NT2/D1 (cell line): ENCODE measurements at regions not wholly inside any gene's neighbourhood (a gene's known extent, or its start where the extent isn't known, plus 50 kb on each side); places are given as distances from the start of the nearest gene placed in this dataset.

Experiments
- DNase-seq: peaks from one replicate; pipeline ENCODE4 v3.0.0-alpha.2; 2011; ENCODE audit warnings: low read depth, low spot score
- H3K27me3 ChIP-seq: 2 replicates; pipeline ENCODE4 v1.6.0; 2011; ENCODE audit warnings: mild to moderate bottlenecking; ENCODE audit not compliant: insufficient read length, insufficient read depth
- H3K36me3 ChIP-seq: 2 replicates; pipeline ENCODE4 v1.6.1; 2011; ENCODE audit warnings: mild to moderate bottlenecking, low read length, mixed read lengths; ENCODE audit not compliant: insufficient read depth, insufficient read length
- H3K4me1 ChIP-seq: 2 replicates; pipeline ENCODE4 v1.5.1; 2011; ENCODE audit not compliant: insufficient read depth, insufficient read length
- H3K4me3 ChIP-seq: 2 replicates; pipeline ENCODE4 v1.5.1; 2011; ENCODE audit warnings: low read depth; ENCODE audit not compliant: insufficient read length
- H3K9ac ChIP-seq: 2 replicates; pipeline ENCODE4 v1.6.0; 2011; ENCODE audit warnings: low read depth; ENCODE audit not compliant: insufficient read length
- H3K9me3 ChIP-seq: 2 replicates; pipeline ENCODE4 v1.5.1; 2011; ENCODE audit warnings: mild to moderate bottlenecking, low read length; ENCODE audit not compliant: insufficient read depth
- SUZ12 ChIP-seq: IDR thresholded peaks from 2 replicates; pipeline ENCODE4 v1.6.1; 2011; ENCODE audit not compliant: insufficient read length, insufficient read depth; ENCODE audit errors: extremely low read depth
- YY1 ChIP-seq: IDR thresholded peaks from 2 replicates; pipeline ENCODE4 v1.6.1; 2011; ENCODE audit not compliant: insufficient read length, insufficient read depth
- ZNF274 ChIP-seq: IDR thresholded peaks from 2 replicates; pipeline ENCODE4 v1.6.1; 2011; ENCODE audit warnings: mild to moderate bottlenecking, low read depth, low read length

DNA sequence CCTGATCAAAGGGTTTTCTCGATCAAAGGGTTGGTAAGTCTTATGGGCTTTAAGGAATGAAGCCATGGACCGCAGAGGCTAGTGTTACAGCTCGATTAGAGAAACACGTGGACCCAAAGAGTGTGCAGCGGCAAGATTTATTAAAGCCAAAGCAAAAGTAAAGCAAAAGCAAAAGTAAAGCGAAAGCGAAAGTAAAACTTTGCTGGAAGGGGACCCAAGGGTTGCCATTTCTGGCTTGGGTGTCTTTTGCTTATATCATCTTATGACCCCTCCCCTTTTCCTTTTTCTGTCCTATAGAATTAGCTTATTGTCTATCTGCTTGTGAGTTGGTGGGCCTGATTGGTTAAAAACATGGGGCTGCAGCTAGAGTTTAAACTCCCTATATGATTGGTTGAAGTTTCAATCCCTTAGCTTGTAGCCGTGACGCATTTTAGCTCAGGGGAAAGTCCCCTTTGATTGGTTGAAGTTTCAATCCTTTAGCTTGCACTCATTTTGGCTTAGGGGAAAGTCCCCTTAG, 957.0 kb downstream of the AMY1C start:
- Histone ChIP-seq H3K4me1 (no peaks in the 10 kb centered on the region), H3K27me3 (no peaks in the 10 kb centered on the region), H3K4me3 (no peak overlapping the region), H3K9ac (no peak overlapping the region), H3K9me3 (no peaks in the 10 kb centered on the region), H3K36me3 (no peaks in the 10 kb centered on the region)
- DNase-seq, result no peak
- no peak for TF ChIP-seq ZNF274

DNA sequence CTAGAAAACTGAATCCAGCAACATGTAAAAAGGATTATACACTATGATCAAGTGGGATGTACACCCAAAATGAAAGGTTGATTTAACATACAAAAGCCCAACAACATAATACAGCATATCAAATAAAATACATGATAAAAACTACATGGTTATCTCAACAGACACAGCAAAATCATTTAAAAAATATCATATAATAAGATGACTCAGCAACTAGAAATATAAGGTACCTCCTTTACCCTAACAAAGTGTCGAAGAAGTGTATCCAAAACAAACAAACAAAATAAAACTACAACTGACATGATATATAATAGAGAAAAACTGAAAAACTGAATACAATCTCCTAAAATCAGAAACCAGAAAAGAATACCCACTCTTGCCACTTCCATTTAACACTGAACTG, 969.1 kb downstream of the AMY1C start:
- Histone ChIP-seq H3K9me3 (no peaks in the 10 kb centered on the region), H3K4me3 (no peak overlapping the region), H3K27me3 (no peaks in the 10 kb centered on the region), H3K4me1 (no peaks in the 10 kb centered on the region), H3K9ac (no peak overlapping the region), H3K36me3 (no peaks in the 10 kb centered on the region)
- DNase-seq, result no peak
- TF ChIP-seq SUZ12 (no peak), YY1 (no peak), ZNF274 (no peak)

DNA sequence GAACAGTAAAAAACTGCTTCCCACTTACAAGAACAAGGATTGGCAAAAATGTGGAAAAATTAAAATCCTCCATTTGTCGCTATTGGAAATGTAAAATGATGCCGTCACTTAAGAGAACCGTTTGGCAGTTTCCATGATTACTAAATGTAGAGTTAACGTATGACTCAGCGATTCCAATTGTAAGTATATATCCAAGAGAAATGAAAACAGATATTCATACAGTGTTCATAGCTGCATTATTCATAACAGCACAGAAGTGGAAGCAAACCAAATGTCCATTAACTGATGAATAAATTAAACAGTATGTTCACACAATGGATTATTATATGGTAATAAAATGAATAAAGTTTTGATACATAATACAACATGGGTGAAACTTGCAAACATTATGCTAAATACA, 971.0 kb downstream of the AMY1C start:
- Histone ChIP-seq H3K36me3 (no peaks in the 10 kb centered on the region), H3K4me3 (no peak overlapping the region), H3K9me3 (no peaks in the 10 kb centered on the region), H3K9ac (no peak overlapping the region), H3K27me3 (no peaks in the 10 kb centered on the region), H3K4me1 (no peaks in the 10 kb centered on the region)
- TF ChIP-seq SUZ12 (no peak), YY1 (no peak), ZNF274 (no peak)
- DNase-seq, result no peak

DNA sequence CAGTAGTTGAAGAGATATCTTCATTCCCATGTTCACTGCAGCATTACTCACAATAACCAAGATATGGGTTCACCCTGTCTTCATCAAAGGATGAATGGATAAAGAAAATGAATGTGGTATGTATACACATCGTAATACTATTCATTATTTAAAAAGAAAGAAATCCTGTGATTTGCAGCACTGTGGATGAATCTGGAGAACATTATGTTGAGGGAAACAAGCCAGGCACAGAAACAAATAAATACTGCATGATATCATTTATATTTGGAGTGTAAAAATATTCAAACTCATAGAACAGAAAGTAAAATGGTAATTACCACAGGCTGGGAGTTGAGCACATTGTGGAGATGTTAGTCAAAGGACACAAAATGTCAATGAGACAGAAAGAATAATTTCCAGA, 977.2 kb downstream of the AMY1C start:
- Histone ChIP-seq H3K36me3 (no peaks in the 10 kb centered on the region), H3K9me3 (no peaks in the 10 kb centered on the region), H3K9ac (no peak overlapping the region), H3K4me1 (no peaks in the 10 kb centered on the region), H3K27me3 (no peaks in the 10 kb centered on the region), H3K4me3 (no peak overlapping the region)
- no peak for DNase-seq
- no peak for TF ChIP-seq YY1
- no peak for TF ChIP-seq SUZ12
- TF ChIP-seq ZNF274, result no peak

DNA sequence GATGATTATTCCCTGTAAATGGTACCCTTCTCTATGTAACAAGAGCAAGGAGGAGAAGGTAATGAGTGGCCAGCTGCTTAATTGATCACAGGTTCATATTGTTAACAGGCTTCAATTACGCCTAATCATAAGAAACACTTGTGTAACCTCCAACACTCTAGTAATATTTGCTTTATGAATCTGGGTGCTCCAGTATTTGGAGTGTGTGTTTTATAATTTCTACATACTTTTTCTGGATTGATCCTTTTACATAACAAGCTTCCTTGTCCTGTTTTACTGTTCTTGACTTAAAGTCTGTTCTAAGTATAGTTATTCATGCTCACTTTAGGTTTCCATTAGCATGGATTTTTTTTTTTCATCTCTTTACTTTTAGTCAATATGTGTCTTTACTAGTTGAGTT, 984.2 kb downstream of the AMY1C start:
- Histone ChIP-seq H3K9ac (no peak overlapping the region), H3K4me3 (no peak overlapping the region), H3K4me1 (no peaks in the 10 kb centered on the region), H3K27me3 (no peaks in the 10 kb centered on the region), H3K36me3 (no peaks in the 10 kb centered on the region), H3K9me3 (no peaks in the 10 kb centered on the region; the same call in 1 of the 2 replicates)
- no peak for TF ChIP-seq ZNF274
- TF ChIP-seq SUZ12, result no peak
- TF ChIP-seq YY1, result no peak
- DNase-seq, result no peak

DNA sequence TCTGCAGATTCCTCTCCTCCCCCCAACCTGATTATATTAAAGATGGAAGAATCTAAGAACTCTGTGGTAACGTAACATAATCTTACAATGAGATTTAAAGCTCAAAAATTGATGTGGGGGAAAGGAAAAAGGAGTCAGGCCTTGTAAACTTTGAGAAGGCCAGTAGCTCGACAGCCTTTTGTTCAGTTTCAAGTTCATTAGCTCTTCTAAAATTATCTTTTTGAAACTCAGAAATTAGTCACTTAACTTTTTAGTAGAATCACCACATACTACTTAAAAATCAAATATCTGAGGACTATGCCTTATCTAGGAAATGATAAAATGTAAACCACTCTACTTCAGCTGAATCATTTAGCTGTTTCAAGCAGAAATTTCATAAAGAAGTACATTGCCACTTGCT, 996.2 kb downstream of the AMY1C start:
- Histone ChIP-seq H3K9ac (no peak overlapping the region), H3K9me3 (no peaks in the 10 kb centered on the region), H3K27me3 (no peaks in the 10 kb centered on the region), H3K4me3 (no peak overlapping the region), H3K4me1 (no peaks in the 10 kb centered on the region), H3K36me3 (no peaks in the 10 kb centered on the region)
- no peak for DNase-seq
- TF ChIP-seq SUZ12, result no peak
- no peak for TF ChIP-seq ZNF274
- no peak for TF ChIP-seq YY1

DNA sequence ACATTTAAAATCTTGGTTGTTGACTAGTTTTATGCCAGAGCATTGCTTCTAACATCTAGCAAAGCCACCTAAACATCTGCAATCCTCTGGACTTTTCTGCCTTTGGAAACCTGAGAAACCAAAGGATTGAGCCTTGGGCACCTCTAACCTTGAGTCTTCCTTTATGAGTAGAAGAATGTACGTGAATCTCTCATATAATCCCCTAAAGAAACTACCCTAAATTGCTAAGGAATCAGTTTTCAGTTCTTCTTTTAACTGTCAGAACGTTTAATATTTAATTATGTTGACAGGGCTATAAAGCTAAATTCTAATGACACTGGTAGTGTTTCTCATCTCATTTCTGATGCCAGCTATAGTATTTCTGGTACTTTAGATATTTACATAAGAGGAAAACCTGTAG, 997.3 kb downstream of the AMY1C start:
- DNase-seq, result no peak
- H3K36me3 ChIP-seq, result no peaks in the 10 kb centered on the region
- no peak overlapping the region for H3K9ac ChIP-seq
- no peaks in the 10 kb centered on the region for H3K4me1 ChIP-seq
- H3K4me3 ChIP-seq, result no peak overlapping the region
- no peaks in the 10 kb centered on the region for H3K9me3 ChIP-seq
- TF ChIP-seq ZNF274, result no peak
- TF ChIP-seq SUZ12, result no peak
- TF ChIP-seq YY1, result no peak
- no peaks in the 10 kb centered on the region for H3K27me3 ChIP-seq

DNA sequence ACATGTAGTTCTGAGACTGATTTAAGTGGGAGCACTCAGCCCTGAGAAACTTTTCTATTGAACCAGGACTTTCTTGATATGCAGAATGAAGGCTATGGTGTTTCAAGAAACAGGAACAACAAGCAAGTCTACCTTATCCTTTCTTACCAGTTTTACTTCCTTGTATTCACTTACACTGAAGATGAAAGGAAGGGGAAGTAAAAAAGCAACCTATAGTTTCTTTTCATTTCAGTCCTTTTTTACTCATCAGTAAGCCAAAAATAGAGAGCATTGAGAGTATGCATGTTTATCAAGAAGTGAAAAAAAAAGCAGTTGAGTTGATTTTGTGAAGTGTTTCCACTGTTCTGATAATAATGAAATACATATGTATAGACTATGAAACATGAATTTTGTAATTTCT, 1010.3 kb downstream of the AMY1C start:
- no peak for TF ChIP-seq ZNF274
- TF ChIP-seq YY1, result no peak
- no peak for TF ChIP-seq SUZ12
- Histone ChIP-seq H3K9me3 (no peaks in the 10 kb centered on the region), H3K27me3 (no peaks in the 10 kb centered on the region), H3K4me3 (no peak overlapping the region), H3K9ac (no peak overlapping the region), H3K36me3 (no peaks in the 10 kb centered on the region), H3K4me1 (no peaks in the 10 kb centered on the region)
- no peak for DNase-seq
